ENCODE measurements at regions not wholly inside any gene's neighbourhood (a gene's known extent, or its start where the extent isn't known, plus 50 kb on each side); places are given as distances from the start of the nearest gene placed in this dataset.

DNA sequence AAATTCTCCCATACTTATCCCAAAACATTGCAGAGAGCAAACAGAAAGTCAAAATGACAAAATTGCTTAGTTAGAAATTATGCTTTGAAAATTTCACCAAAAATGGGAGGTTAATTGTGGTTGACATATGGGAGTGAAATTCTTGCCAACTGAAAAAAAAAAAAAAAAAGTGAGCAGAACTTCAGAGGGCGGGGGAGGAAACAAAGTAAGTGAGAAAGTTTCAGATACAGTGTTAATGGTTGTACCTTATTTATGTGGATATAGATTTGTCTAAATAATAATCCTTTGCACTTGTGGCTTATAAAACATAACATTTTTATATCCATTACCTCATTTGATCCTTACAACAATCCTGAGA, 91.5 kb upstream of the RAP2B start:
- Histone ChIP-seq H3F3A (replicated peaks; ENCODE audit: low read depth) (no peaks in the 10 kb centered on the region), H2AFZ (no peak overlapping the region), H3K36me3 (ENCODE audit: insufficient read depth) (no peaks in the 10 kb centered on the region), H3K4me2 (no peak overlapping the region), H3K9me2 (ENCODE audit: insufficient read depth) (0 out of 2 replicates have a peak, but pooled peaks cover 5% of the 10 kb centered on the region), H3K79me2 (replicated peaks; ENCODE audit: insufficient read depth) (no peaks in the 10 kb centered on the region), H4K20me1 (replicated peaks; ENCODE audit: insufficient read depth) (no peaks in the 10 kb centered on the region), H3K4me1 (ENCODE audit: insufficient read depth) (no peaks in the 10 kb centered on the region), H3K4me3 (no peak overlapping the region), H3K27me3 (ENCODE audit: insufficient read depth) (no peaks in the 10 kb centered on the region), H3K27ac (ENCODE audit: low read depth) (no peak overlapping the region)
- H3K27ac Mint-ChIP-seq = no peak overlapping the region
- no peaks in the 10 kb centered on the region for H3K4me1 Mint-ChIP-seq
- H3K4me3 Mint-ChIP-seq = no peak overlapping the region
- no peak for DNase-seq (ENCODE audit: low spot score)
- no peak for TF ChIP-seq CREB1 (CRISPR knock-in tag; IDR thresholded peaks at IDR 0.05; ENCODE audit: low read depth)
- TF ChIP-seq POLR2AphosphoS5 (IDR thresholded peaks at IDR 0.05; ENCODE audit: low read depth) = no peak
- no peak for TF ChIP-seq ZNF331 (CRISPR knock-in tag; IDR thresholded peaks at IDR 0.05; ENCODE audit: low read depth)
- no peak for TF ChIP-seq EZH2 (IDR thresholded peaks at IDR 0.05; ENCODE audit: low read depth, unreplicated experiment)
- no peaks in the 10 kb centered on the region for H3K36me3 Mint-ChIP-seq (ENCODE audit: low read depth)
- ATAC-seq = no peak
- H3K9me3 Mint-ChIP-seq = no peaks in the 10 kb centered on the region
- H3K27me3 Mint-ChIP-seq (ENCODE audit: insufficient read depth, low read depth, poor library complexity) = no peaks in the 10 kb centered on the region

DNA sequence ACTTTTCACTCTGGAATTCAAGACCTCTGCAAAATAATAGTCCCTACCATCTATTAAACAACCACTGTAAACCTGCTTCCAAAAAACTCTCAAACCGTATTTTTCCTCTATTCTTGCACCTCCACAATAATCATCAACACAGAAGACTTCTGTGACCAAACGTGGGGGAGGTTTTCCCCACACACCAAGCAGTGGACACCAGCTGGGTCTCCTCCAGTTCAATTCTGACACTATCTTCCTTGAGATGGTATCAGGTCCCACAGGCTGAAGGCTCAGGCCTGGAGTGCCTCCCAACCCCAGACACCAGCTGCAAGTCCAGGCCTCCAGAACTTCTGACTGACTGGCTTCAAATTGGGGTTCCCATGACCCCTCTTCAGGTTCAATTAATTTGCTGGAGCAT, 89.6 kb upstream of the RAP2B start:
- no peaks in the 10 kb centered on the region for H3K9me3 Mint-ChIP-seq

More for the DNA sequence above, 89.6 kb upstream of the RAP2B start:
- no peaks in the 10 kb centered on the region for H3K36me3 ChIP-seq (ENCODE audit: insufficient read depth)
- no peak for ATAC-seq
- TF ChIP-seq EZH2 (IDR thresholded peaks at IDR 0.05; ENCODE audit: low read depth, unreplicated experiment) (no peak), CREB1 (CRISPR knock-in tag; IDR thresholded peaks at IDR 0.05; ENCODE audit: low read depth) (no peak), STAT1 (IDR thresholded peaks at IDR 0.05; ENCODE audit: unreplicated experiment) (no peak), POLR2AphosphoS5 (IDR thresholded peaks at IDR 0.05; ENCODE audit: low read depth) (no peak), ZNF114 (CRISPR knock-in tag; IDR thresholded peaks at IDR 0.05) (no peak), ZNF331 (CRISPR knock-in tag; IDR thresholded peaks at IDR 0.05; ENCODE audit: low read depth) (no peak), EZH2phosphoT487 (IDR thresholded peaks at IDR 0.05; ENCODE audit: unreplicated experiment) (no peak)
- TF ChIP-seq, protein P1, sequence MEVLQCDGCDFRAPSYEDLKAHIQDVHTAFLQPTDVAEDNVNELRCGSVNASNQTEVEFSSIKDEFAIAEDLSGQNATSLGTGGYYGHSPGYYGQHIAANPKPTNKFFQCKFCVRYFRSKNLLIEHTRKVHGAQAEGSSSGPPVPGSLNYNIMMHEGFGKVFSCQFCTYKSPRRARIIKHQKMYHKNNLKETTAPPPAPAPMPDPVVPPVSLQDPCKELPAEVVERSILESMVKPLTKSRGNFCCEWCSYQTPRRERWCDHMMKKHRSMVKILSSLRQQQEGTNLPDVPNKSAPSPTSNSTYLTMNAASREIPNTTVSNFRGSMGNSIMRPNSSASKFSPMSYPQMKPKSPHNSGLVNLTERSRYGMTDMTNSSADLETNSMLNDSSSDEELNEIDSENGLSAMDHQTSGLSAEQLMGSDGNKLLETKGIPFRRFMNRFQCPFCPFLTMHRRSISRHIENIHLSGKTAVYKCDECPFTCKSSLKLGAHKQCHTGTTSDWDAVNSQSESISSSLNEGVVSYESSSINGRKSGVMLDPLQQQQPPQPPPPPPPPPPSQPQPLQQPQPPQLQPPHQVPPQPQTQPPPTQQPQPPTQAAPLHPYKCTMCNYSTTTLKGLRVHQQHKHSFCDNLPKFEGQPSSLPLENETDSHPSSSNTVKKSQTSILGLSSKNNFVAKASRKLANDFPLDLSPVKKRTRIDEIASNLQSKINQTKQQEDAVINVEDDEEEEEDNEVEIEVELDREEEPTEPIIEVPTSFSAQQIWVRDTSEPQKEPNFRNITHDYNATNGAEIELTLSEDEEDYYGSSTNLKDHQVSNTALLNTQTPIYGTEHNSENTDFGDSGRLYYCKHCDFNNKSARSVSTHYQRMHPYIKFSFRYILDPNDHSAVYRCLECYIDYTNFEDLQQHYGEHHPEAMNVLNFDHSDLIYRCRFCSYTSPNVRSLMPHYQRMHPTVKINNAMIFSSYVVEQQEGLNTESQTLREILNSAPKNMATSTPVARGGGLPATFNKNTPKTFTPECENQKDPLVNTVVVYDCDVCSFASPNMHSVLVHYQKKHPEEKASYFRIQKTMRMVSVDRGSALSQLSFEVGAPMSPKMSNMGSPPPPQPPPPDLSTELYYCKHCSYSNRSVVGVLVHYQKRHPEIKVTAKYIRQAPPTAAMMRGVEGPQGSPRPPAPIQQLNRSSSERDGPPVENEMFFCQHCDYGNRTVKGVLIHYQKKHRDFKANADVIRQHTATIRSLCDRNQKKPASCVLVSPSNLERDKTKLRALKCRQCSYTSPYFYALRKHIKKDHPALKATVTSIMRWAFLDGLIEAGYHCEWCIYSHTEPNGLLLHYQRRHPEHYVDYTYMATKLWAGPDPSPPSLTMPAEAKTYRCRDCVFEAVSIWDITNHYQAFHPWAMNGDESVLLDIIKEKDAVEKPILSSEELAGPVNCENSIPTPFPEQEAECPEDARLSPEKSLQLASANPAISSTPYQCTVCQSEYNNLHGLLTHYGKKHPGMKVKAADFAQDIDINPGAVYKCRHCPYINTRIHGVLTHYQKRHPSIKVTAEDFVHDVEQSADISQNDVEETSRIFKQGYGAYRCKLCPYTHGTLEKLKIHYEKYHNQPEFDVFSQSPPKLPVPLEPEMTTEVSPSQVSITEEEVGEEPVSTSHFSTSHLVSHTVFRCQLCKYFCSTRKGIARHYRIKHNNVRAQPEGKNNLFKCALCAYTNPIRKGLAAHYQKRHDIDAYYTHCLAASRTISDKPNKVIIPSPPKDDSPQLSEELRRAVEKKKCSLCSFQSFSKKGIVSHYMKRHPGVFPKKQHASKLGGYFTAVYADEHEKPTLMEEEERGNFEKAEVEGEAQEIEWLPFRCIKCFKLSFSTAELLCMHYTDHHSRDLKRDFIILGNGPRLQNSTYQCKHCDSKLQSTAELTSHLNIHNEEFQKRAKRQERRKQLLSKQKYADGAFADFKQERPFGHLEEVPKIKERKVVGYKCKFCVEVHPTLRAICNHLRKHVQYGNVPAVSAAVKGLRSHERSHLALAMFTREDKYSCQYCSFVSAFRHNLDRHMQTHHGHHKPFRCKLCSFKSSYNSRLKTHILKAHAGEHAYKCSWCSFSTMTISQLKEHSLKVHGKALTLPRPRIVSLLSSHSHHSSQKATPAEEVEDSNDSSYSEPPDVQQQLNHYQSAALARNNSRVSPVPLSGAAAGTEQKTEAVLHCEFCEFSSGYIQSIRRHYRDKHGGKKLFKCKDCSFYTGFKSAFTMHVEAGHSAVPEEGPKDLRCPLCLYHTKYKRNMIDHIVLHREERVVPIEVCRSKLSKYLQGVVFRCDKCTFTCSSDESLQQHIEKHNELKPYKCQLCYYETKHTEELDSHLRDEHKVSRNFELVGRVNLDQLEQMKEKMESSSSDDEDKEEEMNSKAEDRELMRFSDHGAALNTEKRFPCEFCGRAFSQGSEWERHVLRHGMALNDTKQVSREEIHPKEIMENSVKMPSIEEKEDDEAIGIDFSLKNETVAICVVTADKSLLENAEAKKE (CRISPR knock-in tag; IDR thresholded peaks at IDR 0.05) = no peak
- TF ChIP-seq, protein P2, sequence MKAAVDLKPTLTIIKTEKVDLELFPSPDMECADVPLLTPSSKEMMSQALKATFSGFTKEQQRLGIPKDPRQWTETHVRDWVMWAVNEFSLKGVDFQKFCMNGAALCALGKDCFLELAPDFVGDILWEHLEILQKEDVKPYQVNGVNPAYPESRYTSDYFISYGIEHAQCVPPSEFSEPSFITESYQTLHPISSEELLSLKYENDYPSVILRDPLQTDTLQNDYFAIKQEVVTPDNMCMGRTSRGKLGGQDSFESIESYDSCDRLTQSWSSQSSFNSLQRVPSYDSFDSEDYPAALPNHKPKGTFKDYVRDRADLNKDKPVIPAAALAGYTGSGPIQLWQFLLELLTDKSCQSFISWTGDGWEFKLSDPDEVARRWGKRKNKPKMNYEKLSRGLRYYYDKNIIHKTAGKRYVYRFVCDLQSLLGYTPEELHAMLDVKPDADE (IDR thresholded peaks at IDR 0.05) = no peak
- TF ChIP-seq, protein P3, sequence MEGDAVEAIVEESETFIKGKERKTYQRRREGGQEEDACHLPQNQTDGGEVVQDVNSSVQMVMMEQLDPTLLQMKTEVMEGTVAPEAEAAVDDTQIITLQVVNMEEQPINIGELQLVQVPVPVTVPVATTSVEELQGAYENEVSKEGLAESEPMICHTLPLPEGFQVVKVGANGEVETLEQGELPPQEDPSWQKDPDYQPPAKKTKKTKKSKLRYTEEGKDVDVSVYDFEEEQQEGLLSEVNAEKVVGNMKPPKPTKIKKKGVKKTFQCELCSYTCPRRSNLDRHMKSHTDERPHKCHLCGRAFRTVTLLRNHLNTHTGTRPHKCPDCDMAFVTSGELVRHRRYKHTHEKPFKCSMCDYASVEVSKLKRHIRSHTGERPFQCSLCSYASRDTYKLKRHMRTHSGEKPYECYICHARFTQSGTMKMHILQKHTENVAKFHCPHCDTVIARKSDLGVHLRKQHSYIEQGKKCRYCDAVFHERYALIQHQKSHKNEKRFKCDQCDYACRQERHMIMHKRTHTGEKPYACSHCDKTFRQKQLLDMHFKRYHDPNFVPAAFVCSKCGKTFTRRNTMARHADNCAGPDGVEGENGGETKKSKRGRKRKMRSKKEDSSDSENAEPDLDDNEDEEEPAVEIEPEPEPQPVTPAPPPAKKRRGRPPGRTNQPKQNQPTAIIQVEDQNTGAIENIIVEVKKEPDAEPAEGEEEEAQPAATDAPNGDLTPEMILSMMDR (conservative IDR thresholded peaks at IDR 0.05; ENCODE audit: low read depth in 2 of 2) = no peak
- no peak overlapping the region for H3K4me2 ChIP-seq
- Mint-ChIP-seq H3K4me1 (no peaks in the 10 kb centered on the region), H3K27ac (no peak overlapping the region), H3K4me3 (no peak overlapping the region), H3K27me3 (ENCODE audit: insufficient read depth, low read depth, poor library complexity) (peaks cover 1% of the 10 kb centered on the region), H3K36me3 (ENCODE audit: low read depth) (no peaks in the 10 kb centered on the region)
- 0 out of 2 replicates have a peak, but pooled peaks cover 5% of the 10 kb centered on the region for H3K9me2 ChIP-seq (ENCODE audit: insufficient read depth)
- DNase-seq (ENCODE audit: low spot score) = no peak
- no peaks in the 10 kb centered on the region for H3K79me2 ChIP-seq (replicated peaks; ENCODE audit: insufficient read depth)
- no peak overlapping the region for H2AFZ ChIP-seq
- no peak overlapping the region for H3K27ac ChIP-seq (ENCODE audit: low read depth)
- H4K20me1 ChIP-seq (replicated peaks; ENCODE audit: insufficient read depth) = no peaks in the 10 kb centered on the region
- H3K4me3 ChIP-seq = no peak overlapping the region
- H3K27me3 ChIP-seq (ENCODE audit: insufficient read depth) = no peaks in the 10 kb centered on the region
- H3K4me1 ChIP-seq (ENCODE audit: insufficient read depth) = no peaks in the 10 kb centered on the region
- no peaks in the 10 kb centered on the region for H3F3A ChIP-seq (replicated peaks; ENCODE audit: low read depth)

All from GM23338 (cell line).